ENCODE measurements at regions not wholly inside any gene's neighbourhood (a gene's known extent, or its start where the extent isn't known, plus 50 kb on each side); places are given as distances from the start of the nearest gene placed in this dataset.

DNA sequence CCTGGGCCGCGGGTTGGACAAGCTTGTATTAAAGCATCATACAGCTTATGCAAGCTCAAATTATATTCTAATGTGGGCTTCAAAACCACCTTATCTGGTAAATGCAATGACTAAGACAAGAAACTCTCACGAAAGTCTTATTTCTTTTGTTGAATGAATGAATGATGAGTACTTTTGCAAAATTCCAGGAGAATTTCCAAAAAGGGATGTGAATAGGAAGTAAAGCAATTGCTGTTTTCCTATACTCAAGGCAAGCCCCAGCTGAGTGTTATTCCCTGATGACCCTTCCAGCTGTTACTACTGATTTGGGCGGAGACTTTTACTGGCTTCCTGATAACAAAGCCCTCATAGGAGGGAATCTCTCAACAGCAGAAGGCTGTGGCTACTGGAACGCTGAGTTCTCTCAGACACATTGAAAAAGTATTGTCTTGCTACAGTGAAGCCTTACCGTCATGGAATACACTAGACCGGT, 162.8 kb downstream of the SREK1 start:
- DNase-seq: no peak

DNA sequence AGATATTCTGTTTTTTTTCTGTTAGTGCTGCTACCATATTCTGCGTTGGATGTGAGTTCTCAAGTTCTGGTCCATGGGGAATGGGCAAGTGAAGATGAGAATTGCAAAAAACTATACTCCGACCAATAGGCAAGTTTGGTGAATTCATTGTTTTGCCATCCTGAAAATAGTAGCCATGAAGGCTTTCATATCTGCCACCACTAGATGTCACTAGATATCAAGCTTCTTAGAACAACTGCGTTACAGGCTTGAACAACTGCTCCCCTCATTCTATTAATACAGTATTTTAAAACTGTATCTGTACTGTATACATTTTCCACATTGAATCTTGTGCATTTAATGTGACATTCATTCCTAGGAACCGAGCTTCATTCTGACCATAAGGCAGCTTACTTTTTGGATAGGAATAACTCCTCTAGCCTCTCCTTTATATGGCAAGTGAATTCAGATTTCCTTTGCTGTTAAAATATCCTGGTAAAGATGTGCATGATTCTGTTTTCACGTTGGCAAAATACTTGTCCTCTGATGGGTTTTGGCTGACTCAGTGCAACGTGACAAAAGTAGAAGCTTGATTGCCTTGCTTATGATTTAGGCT, 163.6 kb downstream of the SREK1 start:
- DNase-seq: no peak

DNA sequence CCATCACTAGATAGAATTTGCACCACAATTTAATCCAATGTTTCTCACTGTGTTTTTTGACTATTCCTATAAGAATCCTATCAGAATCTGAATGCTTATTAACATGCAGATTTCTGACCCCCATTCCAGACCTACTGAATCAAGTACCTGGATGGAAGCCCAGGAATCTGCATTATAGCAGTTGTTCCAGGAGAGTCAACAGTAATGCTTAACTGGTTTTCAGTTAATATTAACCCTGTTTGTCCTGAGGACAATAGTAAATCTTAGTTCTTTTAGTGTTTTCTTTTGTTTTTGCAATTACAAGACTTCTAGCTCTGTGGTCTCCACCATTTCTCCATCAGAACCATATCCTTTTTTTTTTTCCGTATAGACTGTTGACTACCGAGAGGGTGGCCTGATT, 168.2 kb downstream of the SREK1 start:
- no peak for DNase-seq

- no peak for DNase-seq
Observed at GRCh38 chr5:66315784-66316183, 171.7 kb downstream of the SREK1 start.

GRCh38 chr5:66322786-66323528, 178.9 kb downstream of the SREK1 start:
- DNase-seq: no peak

DNA sequence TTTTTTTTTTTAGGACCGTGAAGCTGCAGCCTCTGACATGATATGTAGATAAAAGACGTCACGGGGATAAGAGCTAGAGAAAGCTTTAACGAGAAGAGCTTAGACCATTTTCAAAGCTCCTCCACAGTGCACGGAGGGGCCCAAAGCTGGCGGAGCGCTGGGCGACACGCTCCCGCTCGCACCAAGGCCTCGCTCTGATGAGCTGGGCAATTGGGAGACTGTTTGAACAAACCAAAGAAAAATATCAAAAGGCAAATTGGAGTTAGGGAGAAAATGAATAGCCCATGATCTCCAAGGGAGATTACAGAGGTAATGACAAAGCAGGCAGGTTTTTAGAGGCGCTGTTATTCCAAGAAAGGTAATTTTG, 179.4 kb downstream of the SREK1 start:
- DNase-seq: no peak

GRCh38 chr5:66324357-66324756, 180.3 kb downstream of the SREK1 start:
- no peak for DNase-seq

DNA sequence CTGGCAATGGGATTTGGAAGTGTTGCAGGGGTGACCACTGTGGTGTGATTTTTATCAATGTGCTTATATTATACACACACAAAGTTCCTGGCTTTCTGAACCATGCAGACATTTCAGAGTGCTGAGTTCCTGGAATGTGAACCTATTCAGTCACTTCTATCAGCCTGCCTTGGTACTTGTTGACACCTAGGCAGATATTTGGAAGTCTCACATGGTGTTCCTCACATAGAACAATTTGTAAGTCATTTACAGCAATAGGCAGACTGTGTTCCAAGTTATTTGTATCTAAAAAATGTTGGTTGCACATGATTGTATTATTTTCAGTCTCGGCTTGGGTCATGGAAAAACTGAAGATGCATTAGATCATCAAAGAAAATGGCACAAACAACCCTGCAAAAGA, 182.2 kb downstream of the SREK1 start:
- no peak for DNase-seq

DNA sequence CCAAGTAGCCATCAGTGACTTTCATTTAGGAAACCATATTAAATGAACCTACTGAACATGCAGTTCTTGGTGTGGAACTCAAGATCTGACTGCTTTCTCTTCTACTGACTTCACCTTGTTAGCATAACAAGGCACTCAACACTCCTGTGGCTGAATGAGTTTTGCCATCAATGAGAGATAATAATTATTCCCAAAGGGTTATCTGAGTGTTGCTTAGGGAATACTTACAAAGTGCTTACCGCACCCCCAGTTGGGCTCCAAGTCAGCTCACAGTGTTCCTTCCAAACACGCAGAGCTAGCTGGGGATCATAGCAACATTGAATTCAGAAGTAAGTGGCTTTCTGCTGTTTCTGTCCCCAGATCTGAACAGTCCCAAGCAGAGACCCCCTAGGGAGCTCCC, 182.9 kb downstream of the SREK1 start:
- no peak for DNase-seq

DNA sequence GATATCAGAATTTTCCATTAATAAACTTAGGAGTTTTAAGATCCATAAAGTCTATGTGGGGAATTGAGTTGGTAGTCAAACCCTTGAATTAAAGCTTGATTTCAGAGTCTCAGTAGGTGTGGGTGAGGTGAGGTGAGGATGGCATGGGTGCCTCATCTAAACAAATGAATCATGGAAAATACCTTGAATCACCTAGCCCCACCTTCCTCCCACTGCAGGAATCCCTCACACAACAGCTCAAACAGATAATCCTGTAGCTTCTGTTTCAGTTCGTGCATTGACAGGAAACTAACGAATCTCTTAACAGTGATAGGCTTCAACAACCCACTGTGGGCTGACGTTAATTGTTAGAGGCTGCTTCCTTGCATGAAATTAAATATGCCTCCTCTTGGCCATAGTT, 185.0 kb downstream of the SREK1 start:
- no peak for DNase-seq

DNA sequence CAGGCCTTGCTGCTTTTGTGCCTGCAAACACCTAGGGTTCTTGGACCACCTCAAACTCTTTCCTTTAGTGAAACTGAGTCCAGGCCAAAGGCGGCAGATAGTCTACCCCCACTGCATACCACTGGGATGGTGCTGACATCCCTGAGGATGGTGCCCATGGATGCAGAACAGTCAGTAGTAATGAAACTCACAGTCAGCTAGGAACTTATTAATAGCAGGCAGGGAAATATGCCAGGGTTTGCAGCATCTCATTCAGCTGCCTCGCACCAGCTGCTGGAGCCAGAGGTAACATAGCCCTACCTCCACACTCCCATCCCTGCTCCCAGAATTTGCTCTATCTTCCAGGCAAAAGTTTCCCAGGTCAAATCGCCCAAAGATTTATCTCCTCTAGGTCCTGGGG, 189.1 kb downstream of the SREK1 start:
- no peak for DNase-seq

GRCh38 chr5:66337626-66338226, 193.6 kb downstream of the SREK1 start:
- no peak for DNase-seq

- DNase-seq: no peak
Observed at GRCh38 chr5:66338828-66339227, 194.7 kb downstream of the SREK1 start.

- DNase-seq: no peak
Observed at GRCh38 chr5:66339896-66340295, 195.8 kb downstream of the SREK1 start.

DNA sequence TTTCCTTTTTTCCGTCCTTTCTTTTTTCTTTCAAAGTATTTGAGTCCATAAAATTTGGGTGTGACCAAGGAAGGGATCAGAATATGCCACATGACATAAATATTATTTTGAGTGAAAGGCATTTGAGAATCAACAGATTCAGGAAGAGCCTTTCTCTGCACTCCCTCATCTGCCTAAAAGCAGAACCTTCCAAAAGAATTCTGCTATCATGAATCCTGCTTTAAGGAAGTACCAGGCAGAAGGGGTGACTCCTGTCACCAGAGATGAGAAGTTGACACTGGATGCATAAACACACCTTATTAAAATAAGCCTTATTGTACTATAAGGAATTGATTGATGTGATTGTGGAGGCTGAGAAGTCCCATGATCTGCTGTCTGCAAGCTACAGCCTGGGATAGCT, 196.7 kb downstream of the SREK1 start:
- no peak for DNase-seq

DNA sequence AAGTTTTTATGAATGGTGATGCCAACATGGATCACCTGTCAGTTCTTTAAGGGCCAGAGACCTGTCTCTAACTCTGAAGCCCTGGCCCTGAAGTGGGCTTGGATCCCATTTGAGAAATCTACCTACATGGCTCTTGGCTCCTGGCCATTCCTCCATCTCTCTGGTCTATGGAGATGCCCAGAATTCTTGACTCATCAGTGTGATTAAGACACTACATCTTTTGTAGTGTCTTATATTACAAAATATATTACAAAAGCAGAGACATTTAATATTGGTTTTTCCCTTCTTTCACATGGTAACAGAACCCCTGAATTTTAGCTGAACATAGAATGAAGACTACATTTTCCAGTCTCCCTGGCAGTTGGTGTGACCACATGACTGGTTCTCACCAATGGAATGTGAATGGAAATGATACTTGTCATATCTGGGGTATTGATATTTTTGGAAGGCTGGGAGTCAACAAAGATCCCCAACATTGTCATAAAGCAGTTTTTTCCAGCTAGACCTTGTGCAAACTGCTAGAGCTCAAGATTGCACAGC, 198.3 kb downstream of the SREK1 start:
- no peak for DNase-seq

- DNase-seq: no peak
Observed at GRCh38 chr5:66343370-66344071, 199.4 kb downstream of the SREK1 start.

DNA sequence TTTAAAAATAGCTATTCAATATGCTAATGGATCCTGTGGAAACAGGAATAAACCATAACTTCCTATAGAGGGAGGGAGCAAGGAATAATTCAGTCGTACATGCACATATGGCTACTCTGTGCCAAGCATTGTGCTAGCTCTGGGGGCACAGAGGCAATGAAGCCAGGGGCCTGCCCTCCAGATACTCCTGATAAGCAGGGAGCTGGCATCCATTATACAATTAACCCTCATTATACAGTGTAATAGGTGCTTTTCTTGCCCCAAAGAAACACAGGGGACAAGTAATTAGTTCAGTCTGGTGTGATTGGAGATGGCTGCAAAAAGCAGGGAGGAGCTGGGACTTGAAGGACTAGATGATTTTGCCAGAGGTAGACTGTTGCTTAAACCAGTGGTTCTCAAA, 200.4 kb downstream of the SREK1 start:
- no peak for DNase-seq

GRCh38 chr5:66345281-66345680, 201.2 kb downstream of the SREK1 start:
- no peak for DNase-seq

DNA sequence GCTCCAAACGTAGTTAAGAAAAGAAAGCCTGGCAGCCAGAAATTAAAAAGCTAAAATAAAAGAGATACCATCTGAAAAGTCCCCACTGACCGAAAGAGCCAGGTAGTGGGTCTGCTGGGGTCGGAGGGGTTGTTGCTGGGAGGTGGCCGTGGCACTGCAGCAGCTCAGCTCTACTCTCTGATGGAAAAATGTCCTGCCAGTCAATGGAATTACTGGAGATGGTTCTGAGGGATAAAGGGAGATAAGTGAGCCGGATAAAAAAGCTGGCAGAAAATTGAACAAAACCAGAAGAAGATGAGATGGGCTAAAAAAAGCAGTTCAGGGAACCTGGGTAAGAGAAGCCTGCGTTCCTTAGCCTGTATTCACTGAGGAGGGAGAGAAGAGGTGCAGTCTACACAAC, 202.8 kb downstream of the SREK1 start:
- no peak for DNase-seq

DNA sequence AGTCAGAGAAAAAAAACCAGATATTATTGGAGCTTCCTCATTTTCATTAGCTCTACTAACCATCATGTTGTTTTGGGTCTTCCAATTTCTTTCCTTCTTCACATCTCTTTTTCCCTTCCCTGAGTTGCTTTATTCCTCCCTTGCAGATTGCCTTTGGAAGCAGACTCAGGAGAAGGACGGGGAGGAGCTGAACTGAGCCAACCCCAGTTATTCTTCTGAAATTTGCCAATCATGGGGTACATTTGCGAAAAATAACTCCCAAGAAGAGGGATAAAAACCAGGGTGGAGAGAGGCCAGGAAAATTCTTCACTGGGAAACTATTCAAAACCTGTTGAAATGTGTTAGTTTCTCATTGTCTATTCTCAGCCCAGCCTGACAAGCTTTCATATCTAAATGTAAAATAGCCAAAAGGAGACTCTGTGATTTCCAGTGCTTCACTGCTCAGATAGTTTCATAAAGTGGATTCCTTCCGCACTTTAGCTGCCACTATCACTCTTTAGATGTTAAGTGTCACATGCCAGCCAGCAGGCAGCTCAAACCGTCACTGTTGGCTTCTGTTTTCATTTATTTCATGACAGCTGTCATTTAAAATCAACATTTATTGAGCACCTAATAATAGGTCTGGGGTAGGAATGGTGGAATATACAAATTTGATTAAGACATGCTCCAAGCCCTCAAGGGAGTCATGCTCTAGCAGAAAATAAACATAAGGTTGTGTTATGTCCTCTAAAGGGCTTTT, 204.5 kb downstream of the SREK1 start:
- no peak for DNase-seq

DNA sequence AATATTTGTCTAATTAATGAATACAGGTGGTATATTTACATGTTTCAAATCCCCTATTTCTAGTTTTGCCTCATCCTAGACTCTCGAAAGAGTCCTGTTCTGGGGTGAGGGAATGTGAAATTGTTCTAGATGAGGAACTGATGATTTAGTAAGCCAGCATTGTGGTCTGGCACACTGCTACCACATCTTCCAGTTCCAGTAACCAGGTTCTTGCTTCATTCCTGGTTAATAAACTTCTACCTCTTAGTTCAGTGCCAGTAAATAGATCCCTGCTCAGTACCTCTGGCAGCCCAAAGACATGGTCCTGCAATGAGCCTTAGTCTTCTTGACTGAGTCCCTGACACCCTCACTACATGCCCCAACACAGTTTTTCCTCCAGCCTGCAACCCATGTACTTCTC, 207.7 kb downstream of the SREK1 start:
- no peak for DNase-seq

- no peak for DNase-seq
Observed at GRCh38 chr5:66353186-66353585, 209.1 kb downstream of the SREK1 start.

All from femur (tissue), 1 donor.